A172 (cell line): ENCODE measurements at regions not wholly inside any gene's neighbourhood (a gene's known extent, or its start where the extent isn't known, plus 50 kb on each side); places are given as distances from the start of the nearest gene placed in this dataset.

ENCODE experiments used
- DNase-seq: peaks from one replicate; pipeline ENCODE4 v3.0.0-alpha.2; 2015; ENCODE audit warnings: low spot score

GRCh38 chr2:128817171-128817570 lies 498.5 kb upstream of the HS6ST1 start:
- no peak for DNase-seq

- no peak for DNase-seq
Observed at GRCh38 chr2:128817813-128818212, 499.1 kb upstream of the HS6ST1 start.

GRCh38 chr2:128818248-128818647 lies 499.6 kb upstream of the HS6ST1 start:
- DNase-seq: no peak

- DNase-seq: no peak
Observed at GRCh38 chr2:128818704-128819491, 500.2 kb upstream of the HS6ST1 start.

- DNase-seq: no peak
Observed at GRCh38 chr2:128820452-128820851, 501.8 kb upstream of the HS6ST1 start.

- no peak for DNase-seq
Observed at GRCh38 chr2:128821010-128821409, 502.3 kb upstream of the HS6ST1 start.

- no peak for DNase-seq
Observed at GRCh38 chr2:128832946-128833663, 514.4 kb upstream of the HS6ST1 start.

- DNase-seq: no peak
Observed at GRCh38 chr2:128833664-128834027, 515.0 kb upstream of the HS6ST1 start.

- DNase-seq: no peak
Observed at GRCh38 chr2:128834207-128834879, 515.7 kb upstream of the HS6ST1 start.

GRCh38 chr2:128834880-128835252 lies 516.2 kb upstream of the HS6ST1 start:
- no peak for DNase-seq

GRCh38 chr2:128835342-128835855 lies 516.7 kb upstream of the HS6ST1 start:
- no peak for DNase-seq

GRCh38 chr2:128835974-128836373 lies 517.3 kb upstream of the HS6ST1 start:
- DNase-seq: no peak

GRCh38 chr2:128836559-128837100 lies 518.0 kb upstream of the HS6ST1 start:
- no peak for DNase-seq

GRCh38 chr2:128838244-128838643 lies 519.6 kb upstream of the HS6ST1 start:
- DNase-seq: no peak

GRCh38 chr2:128841803-128842202 lies 523.1 kb upstream of the HS6ST1 start:
- no peak for DNase-seq

- DNase-seq: no peak
Observed at GRCh38 chr2:128867311-128867710, 548.6 kb upstream of the HS6ST1 start.

- DNase-seq: no peak
Observed at GRCh38 chr2:128867936-128868636, 549.4 kb upstream of the HS6ST1 start.

GRCh38 chr2:128868686-128869551 lies 550.3 kb upstream of the HS6ST1 start:
- DNase-seq: no peak

GRCh38 chr2:128874608-128875007 lies 555.9 kb upstream of the HS6ST1 start:
- DNase-seq: no peak
